HG03460 (cell line): ENCODE measurements at regions not wholly inside any gene's neighbourhood (a gene's known extent, or its start where the extent isn't known, plus 50 kb on each side); places are given as distances from the start of the nearest gene placed in this dataset.

Experiments
- ATAC-seq: cut with Tn5 transposase; IDR thresholded peaks from one replicate; pipeline ENCODE4 v1.9.1; 2021; ENCODE audit not compliant: unreplicated experiment

DNA sequence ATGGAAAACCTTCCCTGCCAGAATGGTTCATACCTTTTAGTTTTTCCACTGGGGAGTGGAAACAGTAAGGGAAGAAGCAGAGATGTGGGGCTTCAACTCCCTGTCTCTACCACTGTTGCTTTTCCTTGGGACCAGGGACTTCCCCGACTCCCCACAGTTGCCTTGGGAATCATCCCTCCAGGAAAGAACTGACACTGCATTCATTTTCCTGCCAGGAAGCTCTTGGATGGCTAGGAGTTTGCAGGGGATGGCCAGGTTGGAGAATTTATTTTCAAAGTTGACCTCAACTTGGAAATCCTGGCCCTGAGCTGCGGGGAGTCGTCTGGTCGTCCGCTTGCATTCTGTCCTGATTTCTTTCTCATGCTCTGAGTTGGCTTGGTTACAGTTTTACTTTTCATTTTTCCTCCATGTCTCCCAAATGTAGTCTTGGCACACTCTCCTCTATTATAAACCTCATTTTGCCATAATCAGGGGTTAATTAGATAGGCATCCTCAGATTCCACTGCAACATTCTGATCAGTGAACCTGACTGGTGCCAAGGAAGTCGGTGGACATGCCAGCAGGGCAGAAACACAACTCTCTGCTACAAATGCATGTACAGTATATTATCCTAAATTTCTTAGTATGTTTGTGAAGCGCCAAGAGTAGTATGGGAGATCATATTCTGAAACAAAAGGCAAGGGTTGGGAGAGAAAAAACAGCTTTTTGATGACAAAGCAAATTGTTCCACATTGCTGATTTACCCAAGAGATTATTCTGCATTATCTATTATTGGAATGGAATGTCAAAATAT, 220.5 kb upstream of the XYLT1 start:
- ATAC-seq: no peak

DNA sequence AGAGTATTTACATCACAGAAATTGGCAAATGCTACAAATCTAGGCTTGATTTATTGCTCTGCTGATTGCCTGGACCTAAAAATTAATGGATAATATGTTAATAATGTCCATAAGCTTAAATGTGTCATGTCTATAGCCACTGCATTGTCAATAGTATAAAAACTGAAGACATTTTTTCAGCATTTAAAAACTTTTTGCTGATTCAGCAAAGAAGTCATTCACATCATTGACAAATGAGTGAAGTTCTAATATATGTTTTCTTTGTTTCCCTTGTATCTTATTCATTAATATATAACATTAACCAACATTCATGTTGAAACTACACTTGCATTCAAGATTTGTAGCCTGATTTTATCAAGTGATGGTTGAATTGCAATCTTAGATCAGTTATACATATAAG, 214.7 kb upstream of the XYLT1 start:
- no peak for ATAC-seq

DNA sequence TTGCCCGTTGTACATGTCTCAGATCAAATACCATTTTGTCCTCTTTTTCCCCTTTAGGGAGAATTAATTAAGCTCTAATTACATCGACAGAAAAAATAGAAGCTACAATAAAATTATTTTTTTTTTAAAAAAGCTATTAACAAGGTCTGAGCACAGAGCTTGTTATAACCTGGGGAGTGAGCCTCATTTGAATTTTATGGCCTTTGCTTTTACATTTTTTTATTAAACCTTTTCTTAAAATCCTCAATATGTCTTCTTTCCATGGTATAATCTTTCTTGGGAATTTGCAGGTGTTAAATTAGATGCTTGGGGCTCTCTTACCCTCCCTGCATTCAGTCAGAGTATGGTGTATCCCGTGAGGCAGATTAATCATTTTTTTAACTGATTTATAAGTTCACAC, 212.5 kb upstream of the XYLT1 start:
- no peak for ATAC-seq

DNA sequence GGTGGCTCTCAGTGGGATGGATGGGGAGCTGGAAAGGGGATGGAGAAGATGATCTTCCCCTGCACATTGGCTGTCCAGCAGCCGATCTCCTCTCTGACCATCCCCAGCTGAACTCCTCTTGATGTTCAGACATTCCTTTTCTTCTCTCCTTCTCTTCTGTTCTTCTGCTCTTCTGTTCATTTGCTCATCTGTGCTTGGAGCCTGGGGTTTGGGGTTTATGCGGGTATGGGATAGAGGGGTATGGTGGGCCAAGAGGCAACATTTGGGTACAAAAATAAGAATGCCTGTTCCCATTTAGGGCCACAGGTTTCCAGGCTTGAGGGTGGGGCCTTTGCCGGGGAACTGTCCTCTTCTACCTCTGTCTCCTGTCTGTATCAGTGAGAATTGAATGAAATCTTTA, 205.4 kb upstream of the XYLT1 start:
- no peak for ATAC-seq

DNA sequence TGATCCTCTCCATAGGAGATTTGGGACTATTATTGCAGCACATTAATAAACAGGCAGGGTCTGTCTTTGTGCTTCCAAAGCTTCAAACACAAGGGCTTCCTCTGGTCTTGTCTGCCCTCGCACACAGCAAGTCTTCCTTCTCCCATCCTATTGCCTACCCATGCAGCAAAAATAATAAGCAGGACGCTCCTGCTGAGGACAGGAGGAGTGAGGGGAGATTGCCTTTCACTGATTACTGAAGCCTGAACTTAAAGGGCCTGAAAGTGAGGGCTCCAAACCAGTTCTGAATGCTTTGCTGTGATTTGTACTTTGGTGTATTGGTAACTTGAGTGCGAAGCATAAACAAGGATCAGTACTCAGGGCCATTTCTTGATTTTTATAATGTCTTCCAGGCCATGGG, 197.6 kb upstream of the XYLT1 start:
- no peak for ATAC-seq

DNA sequence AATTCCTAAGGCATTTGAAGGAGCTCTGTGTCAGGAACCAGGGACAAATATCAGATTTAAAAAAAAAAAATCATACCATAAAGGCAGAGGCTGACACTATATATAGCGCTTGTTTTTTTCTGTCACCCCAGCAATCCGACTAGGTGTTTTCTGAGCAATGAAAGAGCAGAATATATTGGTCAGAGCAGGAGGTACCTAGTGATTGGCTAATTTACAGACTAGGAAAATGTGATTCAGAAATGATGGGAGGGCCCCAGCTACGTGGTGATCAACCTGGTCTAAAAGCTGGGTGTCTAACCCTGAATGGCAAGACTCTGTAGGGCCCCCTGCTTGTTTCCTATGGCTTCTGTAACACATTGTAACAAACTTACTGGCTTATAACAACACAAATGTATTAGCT, 195.5 kb upstream of the XYLT1 start:
- ATAC-seq: no peak

DNA sequence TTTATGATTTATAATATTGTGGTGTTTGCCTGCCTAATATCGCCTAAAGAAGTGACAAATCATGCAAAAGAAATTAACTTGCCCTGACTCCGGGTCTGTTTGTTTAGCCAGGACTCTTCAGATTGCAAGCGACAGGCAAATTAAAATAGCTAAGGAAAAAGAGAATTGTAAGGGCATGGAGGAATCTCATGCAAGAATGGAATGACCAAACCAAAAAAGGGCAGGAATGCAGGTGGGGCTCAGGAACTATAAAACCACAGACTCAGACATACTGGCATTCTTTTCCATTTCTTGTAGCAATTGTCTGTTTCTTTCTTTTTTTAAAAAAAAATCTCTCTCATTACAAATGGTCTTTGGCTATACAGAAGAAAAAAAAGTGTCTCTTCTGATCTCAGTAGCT, 188.1 kb upstream of the XYLT1 start:
- ATAC-seq: no peak

DNA sequence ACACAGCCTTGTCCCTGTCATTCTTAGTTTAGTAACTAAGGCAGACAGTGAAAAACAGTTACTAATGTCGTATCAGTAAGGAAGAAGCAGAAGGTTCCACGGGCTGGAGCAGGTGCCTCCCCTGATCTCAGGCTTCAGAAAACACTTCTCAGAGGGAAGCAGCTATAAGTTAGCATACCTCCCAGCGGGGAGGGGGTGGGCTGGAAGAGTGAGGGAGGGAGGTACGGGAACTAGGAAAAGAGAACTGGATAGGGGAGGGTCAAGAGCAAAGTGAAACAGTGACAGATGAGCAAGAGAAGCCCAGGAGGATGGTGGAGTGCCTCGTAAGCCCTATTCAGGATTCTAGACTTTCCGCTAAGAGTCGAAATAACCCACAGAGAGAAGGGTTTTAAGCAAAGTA, 186.3 kb upstream of the XYLT1 start:
- ATAC-seq: no peak

DNA sequence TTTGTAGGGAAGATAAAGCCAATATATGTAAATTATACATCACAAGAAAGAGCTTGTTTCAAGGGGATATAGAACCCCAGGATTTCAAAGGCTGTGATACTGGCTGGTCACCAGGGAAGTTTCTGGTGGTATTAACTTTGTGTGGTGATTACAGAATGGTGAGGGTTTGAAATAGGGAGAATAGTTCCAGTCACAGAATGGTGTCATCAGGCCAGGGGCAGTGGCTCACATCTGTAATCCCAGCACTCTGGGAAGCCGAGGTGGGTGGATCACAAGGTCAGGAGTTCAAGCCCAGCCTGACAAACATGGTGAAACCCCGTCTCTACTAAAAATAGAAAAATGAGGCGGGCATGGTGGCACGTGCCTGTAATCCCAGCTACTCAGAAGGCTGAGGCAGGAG, 183.8 kb upstream of the XYLT1 start:
- ATAC-seq: no peak

DNA sequence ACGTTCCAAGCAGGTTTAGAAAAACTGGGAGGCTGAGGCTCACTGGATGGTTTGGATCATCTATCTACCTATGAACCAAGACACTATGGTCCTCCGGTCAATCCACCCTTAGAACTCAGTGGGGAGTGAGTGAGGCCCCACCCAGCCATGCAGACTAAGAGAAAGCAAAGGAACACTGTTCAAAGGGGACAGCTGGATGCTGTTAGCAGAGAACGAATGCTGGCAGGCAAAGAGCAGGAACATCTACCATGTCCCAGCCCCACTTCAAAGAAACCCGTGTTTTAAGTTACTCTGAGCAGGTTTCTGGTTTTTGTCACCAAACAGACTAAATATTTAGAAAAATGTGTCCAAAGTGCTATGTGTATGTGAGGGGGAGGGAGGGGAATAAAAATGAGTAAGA, 183.4 kb upstream of the XYLT1 start:
- ATAC-seq: no peak

DNA sequence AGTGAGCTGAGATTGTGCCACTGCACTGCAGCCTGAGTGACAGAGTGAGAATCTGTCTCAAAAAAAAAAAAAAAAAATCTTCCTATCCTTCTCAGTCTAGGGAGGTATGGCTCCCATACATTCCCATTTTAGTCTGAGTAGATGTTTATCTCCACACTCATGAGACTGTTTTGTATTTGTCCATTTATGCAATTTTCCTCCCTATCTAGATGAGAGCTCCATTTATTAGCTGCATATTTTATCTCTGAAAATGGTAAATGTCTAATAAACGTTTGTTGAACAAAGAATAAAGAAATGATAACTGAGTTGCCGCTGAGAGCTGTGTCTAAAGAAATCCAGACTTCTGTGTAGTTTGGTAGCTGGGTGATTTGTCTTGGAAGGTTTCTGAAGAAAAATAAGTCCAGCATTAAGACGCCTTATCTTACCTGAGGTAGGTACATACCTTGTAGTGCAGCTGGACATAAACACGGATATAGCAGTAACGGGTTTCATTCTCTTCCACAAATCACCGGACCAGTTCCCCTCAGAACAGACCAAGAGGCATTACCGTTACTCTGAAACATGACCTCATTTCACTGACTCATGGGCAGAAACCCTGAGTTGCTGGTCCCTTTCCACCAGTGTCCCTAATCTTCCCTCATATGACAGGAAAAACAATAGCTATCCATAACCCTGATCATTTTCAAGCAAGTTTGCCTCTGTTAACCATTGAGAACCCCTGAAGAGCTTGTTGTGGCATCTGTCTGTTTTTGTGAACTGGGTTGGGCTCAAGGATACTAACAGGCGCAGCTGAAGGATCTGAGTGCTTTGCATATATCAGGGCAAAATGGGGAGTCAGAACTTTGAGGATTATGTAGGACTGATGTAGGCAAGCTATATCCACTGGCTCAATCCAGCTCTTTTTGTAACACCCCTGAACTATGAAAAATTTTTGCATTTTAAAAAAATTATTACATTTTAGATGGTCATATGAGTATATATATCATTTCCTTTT, 177.4 kb upstream of the XYLT1 start:
- ATAC-seq: no peak

DNA sequence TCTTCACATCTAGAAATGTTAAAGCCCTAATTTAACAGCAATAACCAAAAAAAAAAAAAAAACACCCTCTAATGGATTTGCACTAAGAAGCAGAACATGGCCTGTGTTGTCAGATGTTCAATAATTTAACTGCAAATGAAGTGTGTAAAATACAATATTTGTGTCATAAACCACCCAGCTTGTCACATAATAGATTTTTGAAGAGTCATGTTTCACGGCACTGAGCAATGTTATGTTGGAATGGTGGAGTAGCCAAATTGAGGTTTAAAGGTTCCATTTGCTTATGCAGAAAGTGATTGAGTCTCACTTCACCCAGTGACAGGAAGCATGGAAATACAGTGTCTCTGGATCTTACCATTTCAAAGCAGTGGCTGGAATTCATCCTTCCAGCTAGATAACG, 173.2 kb upstream of the XYLT1 start:
- ATAC-seq: no peak

DNA sequence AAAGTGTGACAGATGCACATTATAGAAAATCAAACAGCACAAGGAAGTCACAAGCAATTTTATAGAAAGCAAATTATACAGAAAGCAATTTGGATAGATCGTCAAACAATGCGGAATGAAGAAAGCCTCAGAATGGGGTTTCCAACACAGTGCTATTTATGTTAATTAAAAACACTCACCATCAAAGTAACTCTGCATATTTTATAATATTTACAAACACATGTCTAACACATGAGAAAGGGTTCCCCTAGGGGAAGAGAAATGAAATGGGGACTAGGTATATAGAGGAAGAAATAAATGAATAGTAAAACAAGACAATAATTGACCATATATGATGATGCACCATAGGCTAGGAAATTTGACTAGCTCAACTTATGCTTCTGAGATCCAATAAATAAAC, 171.2 kb upstream of the XYLT1 start:
- no peak for ATAC-seq

DNA sequence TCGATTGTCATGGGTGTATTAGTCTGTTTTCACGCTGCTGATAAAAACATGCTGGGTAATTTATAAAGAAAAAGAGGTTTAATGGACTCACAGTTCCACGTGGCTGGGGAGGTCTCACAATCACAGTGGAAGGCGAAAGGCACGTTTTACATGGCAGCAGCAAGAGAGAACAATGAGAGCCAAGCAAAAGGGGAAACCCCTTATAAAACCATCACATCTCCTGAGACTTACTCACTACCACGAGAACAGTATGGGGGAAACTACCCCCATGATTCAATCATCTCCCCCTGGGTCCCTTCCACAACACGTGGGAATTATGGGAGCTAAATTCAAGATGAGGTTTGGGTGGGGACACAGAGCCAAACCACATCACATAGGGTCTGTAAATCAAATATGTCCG, 167.4 kb upstream of the XYLT1 start:
- ATAC-seq: no peak

DNA sequence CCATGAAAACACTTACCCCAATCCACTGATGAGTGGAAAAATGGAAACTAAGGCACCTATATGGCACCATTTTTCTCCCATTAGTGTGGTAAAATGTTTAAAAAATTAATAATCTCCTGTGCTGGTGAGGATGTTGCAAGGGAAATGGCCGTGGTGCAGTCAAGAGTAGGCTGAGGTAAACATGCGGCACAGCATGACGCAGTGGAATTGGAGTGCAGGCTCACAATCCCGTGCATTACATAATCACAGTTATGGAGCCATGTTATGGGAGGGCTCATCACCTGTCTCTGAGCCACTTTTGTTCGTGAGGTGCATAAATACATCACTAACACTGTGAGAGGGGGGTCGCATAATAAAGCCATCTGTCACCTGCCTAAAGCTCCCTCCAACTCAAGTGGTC, 164.4 kb upstream of the XYLT1 start:
- no peak for ATAC-seq

DNA sequence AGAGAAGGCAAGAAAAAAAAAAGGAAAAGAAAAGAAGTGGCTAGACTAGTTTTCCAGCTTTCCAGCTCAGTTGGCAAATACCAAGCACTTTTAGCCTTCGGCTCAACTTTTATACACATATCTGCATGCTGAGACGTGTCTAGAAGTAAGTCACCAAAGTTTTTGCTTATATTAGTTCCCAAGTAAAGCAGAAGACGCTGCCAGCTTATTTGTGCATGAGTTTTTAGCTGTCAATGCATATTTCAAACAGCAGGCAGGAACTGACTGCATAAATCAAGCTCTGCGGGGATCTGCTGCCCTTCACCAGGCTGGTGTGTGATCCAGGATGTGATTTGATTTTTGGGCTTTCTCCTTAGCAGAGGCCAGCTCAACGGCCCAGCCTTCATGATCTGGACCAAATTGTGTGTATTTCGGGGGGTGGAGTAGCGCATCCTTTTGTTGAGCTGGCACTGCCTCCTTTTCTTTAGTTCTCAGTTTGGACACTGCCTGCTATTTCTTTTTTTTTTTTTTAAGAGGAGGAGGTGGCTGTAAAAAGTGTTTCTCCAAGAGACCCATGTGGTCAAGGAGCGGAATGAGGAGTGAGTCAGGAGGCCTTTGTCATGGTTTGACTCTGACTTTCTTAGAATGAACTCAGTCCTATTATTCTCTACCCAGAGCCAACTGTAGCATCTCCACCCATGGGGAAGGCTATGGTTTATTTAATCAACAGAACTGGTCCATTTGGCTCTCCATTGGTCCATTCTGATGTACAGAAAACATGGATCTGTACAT, 162.6 kb upstream of the XYLT1 start:
- no peak for ATAC-seq

DNA sequence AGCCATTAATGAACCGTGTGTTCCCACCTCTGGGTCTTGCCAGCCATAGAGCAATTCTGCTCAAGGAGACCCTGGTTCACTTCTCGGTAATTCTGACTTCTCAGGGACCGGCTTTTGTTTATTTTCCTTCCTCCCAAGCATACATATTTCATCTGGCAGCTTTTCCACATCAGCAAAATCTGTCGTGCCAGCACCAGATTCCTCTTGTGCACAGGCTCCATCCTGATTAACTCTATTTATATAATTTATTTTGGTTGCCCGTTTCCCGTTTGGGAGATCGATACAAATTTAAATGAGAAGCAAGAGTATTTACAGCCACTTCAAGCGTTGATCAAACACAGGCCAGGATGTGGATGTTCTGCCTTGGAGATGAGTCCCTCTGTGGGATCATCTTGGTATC, 161.9 kb upstream of the XYLT1 start:
- no peak for ATAC-seq

DNA sequence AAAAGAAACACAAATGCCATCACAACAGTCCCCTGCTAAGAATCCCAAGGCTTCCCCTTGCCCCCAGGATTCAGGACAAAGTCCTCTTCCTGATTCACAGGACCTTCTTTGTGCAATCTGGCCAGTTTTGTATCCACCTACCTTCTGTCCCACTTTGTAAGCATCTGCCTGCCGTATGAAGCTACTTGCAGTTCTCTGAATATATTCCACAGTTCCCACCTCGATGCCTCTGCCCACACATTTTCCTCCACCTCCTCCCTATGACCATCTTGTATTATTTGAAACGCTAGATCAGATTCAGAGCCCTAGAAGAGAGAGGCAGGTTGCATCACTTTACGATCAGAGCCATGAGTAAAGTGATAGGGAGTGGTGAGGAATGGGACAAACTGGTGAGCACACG, 159.2 kb upstream of the XYLT1 start:
- no peak for ATAC-seq

DNA sequence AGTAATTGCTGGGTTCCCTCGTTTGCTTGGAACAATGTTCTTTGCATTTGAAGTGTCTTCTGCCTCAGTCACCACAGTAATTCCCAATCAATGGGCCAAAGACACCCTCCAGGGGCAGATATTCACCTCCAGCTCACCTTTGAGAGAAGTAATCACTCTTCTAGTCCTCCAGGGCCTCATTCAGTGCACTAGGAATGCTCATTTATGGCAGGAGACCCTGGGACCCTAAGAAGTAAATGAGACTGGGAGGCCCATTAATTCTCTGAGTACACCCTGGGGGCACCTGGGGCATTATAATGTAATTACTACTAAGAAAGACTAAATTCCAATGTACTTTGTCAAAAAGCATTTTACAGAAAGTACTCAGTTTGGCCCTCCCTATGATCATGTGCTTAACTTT, 158.2 kb upstream of the XYLT1 start:
- ATAC-seq: no peak

DNA sequence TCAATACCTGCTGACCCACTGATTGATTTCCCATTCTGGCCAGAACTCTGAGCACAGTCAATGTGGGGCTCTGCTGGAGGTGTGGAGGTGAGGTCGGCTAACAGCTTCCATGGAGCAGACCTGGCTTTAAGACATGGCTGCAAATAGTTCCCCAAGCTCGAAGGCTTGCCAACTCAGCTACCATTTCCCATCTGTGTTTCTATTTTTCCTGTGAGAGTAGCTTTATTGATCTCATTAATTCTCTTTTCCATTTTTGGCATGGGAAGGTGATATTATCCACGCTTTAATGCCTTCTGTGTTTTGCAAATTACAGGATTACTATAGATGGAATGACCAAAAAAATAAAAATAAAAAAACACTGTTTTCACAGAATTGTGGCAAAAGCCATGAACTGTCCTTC, 151.6 kb upstream of the XYLT1 start:
- ATAC-seq: no peak

DNA sequence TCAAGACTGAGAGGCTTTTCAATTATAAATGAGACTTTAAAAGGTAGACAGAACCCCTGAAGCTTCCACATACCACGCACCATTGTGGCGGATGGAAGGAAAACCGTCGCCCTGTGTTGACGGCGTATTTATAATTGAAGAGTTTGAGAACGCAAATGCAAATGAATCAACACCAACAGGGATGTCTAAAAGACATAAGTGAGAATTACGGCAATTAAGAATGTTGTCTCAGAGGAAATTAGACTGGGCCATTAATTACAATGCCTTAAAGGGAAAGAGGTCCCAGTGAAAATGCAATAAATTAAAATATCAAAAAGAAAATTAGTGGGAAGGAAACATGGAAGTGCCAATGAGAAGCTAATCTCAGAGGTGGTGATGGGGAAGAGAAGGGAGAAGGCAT, 148.5 kb upstream of the XYLT1 start:
- no peak for ATAC-seq
